ENCODE measurements at regions not wholly inside any gene's neighbourhood (a gene's known extent, or its start where the extent isn't known, plus 50 kb on each side); places are given as distances from the start of the nearest gene placed in this dataset.

DNA sequence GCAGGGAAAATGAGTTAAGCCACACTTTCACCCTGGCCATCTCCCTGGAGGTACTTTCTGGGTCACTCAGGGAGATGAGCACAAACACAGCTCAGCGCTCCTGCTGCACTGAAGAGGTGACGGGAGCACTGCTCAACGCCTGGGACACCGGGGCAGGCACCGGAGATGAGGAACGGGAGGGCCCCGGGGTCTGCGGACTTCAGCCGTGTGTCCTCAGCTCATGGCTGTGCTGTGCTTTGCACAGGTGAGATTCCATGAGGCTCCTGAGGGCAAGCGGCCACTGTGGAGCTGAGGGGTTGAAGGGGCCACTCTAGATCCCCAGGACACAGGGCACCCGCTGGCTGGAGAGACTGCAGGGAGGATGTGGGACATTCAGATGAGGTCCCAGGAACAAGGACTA is 234.2 kb upstream of the EXOC2 start:
- Histone ChIP-seq H3K27ac (ENCODE audit: low read depth, low read length) (no peak overlapping the region), H3K36me3 (ENCODE audit: control insufficient read depth in 5 of 5, insufficient read depth in 5 of 5, low read length in 5 of 5) (no peaks in the 10 kb centered on the region), H3K4me3 (ENCODE audit: low read depth in 1 of 5, low read length in 5 of 5) (no peak overlapping the region), H3K27me3 (ENCODE audit: control insufficient read depth in 5 of 5, insufficient read depth in 4 of 5, low read length in 5 of 5) (peaks cover 0 to 9% (median 6%) of the 10 kb centered on the region in 5 donors), H3K9ac (ENCODE audit: low read length in 5 of 5) (no peak overlapping the region), H3K9me3 (ENCODE audit: control insufficient read depth in 5 of 5, low read length in 5 of 5) (peaks cover under 1 to 11% (median 8%) of the 10 kb centered on the region in 5 donors), H3K4me1 (ENCODE audit: control insufficient read depth in 5 of 5, insufficient read depth in 5 of 5, low read length in 5 of 5) (no peaks in the 10 kb centered on the region)

- Histone ChIP-seq H3K4me1 (ENCODE audit: control insufficient read depth in 5 of 5, insufficient read depth in 5 of 5, low read length in 5 of 5) (no peaks in the 10 kb centered on the region), H3K27ac (ENCODE audit: low read depth, low read length) (no peak overlapping the region), H3K36me3 (ENCODE audit: control insufficient read depth in 5 of 5, insufficient read depth in 5 of 5, low read length in 5 of 5) (no peaks in the 10 kb centered on the region), H3K9ac (ENCODE audit: low read length in 5 of 5) (no peak overlapping the region), H3K4me3 (ENCODE audit: low read depth in 1 of 5, low read length in 5 of 5) (no peak overlapping the region), H3K9me3 (ENCODE audit: control insufficient read depth in 5 of 5, low read length in 5 of 5) (peaks cover 12 to 22% (median 22%) of the 10 kb centered on the region in 5 donors), H3K27me3 (ENCODE audit: control insufficient read depth in 5 of 5, insufficient read depth in 4 of 5, low read length in 5 of 5) (peaks cover 0 to 11% (median 6%) of the 10 kb centered on the region in 5 donors)
Measured at GRCh38 chr6:925656-926213, 232.8 kb upstream of the EXOC2 start.

- Histone ChIP-seq H3K36me3 (ENCODE audit: control insufficient read depth in 5 of 5, insufficient read depth in 5 of 5, low read length in 5 of 5) (no peaks in the 10 kb centered on the region), H3K4me1 (ENCODE audit: control insufficient read depth in 5 of 5, insufficient read depth in 5 of 5, low read length in 5 of 5) (no peaks in the 10 kb centered on the region), H3K9ac (ENCODE audit: low read length in 5 of 5) (no peak overlapping the region), H3K9me3 (ENCODE audit: control insufficient read depth in 5 of 5, low read length in 5 of 5) (peaks cover 14 to 31% (median 28%) of the 10 kb centered on the region in 5 donors), H3K27me3 (ENCODE audit: control insufficient read depth in 5 of 5, insufficient read depth in 4 of 5, low read length in 5 of 5) (peaks cover 0 to 11% (median 6%) of the 10 kb centered on the region in 5 donors), H3K4me3 (ENCODE audit: low read depth in 1 of 5, low read length in 5 of 5) (no peak overlapping the region), H3K27ac (ENCODE audit: low read depth, low read length) (no peak overlapping the region)
Measured at GRCh38 chr6:924661-925060, 231.7 kb upstream of the EXOC2 start.

GRCh38 chr6:921400-921799 is 228.5 kb upstream of the EXOC2 start:
- H3K27ac ChIP-seq (ENCODE audit: low read depth, low read length): no peak overlapping the region
- no peaks in the 10 kb centered on the region for H3K36me3 ChIP-seq (ENCODE audit: control insufficient read depth in 5 of 5, insufficient read depth in 5 of 5, low read length in 5 of 5)
- no peaks in the 10 kb centered on the region for H3K4me1 ChIP-seq (ENCODE audit: control insufficient read depth in 5 of 5, insufficient read depth in 5 of 5, low read length in 5 of 5)
- peaks cover 14 to 38% (median 24%) of the 10 kb centered on the region in 5 donors for H3K9me3 ChIP-seq (ENCODE audit: control insufficient read depth in 5 of 5, low read length in 5 of 5)
- no peak overlapping the region for H3K9ac ChIP-seq (ENCODE audit: low read length in 5 of 5)
- H3K4me3 ChIP-seq (ENCODE audit: low read depth in 1 of 5, low read length in 5 of 5): peak overlapping the region in 1 of 5 donors; percentile 22
- H3K27me3 ChIP-seq (ENCODE audit: control insufficient read depth in 5 of 5, insufficient read depth in 4 of 5, low read length in 5 of 5): peaks cover 0 to 9% (median 2%) of the 10 kb centered on the region in 5 donors

- no peak overlapping the region for H3K27ac ChIP-seq (ENCODE audit: low read depth, low read length)
- H3K4me3 ChIP-seq (ENCODE audit: low read depth in 1 of 5, low read length in 5 of 5): peak overlapping the region in 3 of 5 donors; percentile 2 to 39 (median 30)
- H3K36me3 ChIP-seq (ENCODE audit: control insufficient read depth in 5 of 5, insufficient read depth in 5 of 5, low read length in 5 of 5): no peaks in the 10 kb centered on the region
- peaks cover 14 to 38% (median 24%) of the 10 kb centered on the region in 5 donors for H3K9me3 ChIP-seq (ENCODE audit: control insufficient read depth in 5 of 5, low read length in 5 of 5)
- H3K27me3 ChIP-seq (ENCODE audit: control insufficient read depth in 5 of 5, insufficient read depth in 4 of 5, low read length in 5 of 5): peaks cover 0 to 5% (median 2%) of the 10 kb centered on the region in 5 donors
- no peak overlapping the region for H3K9ac ChIP-seq (ENCODE audit: low read length in 5 of 5)
- H3K4me1 ChIP-seq (ENCODE audit: control insufficient read depth in 5 of 5, insufficient read depth in 5 of 5, low read length in 5 of 5): no peaks in the 10 kb centered on the region
Measured at GRCh38 chr6:920512-920911, 227.6 kb upstream of the EXOC2 start.

DNA sequence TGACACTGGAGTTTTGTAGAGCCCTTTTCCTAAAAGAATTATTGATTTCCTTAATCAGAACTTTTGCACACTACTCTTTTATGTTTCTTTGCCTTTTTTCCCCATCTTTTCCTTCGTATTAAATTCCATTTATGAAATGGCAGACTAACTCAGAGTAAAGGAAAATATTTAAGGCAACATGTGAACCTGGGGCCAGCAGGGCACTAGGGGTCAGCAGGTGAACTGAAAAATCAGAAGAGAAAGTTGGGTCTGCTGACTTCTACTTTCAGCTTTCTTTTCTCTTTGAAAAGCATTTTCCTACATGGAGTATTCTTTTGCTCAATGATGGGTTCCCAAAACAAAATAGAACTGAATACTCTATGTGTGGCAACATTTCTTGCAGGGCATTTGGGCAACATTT is 226.6 kb upstream of the EXOC2 start:
- no peaks in the 10 kb centered on the region for H3K4me1 ChIP-seq (ENCODE audit: control insufficient read depth in 5 of 5, insufficient read depth in 5 of 5, low read length in 5 of 5)
- H3K36me3 ChIP-seq (ENCODE audit: control insufficient read depth in 5 of 5, insufficient read depth in 5 of 5, low read length in 5 of 5): no peaks in the 10 kb centered on the region
- H3K9me3 ChIP-seq (ENCODE audit: control insufficient read depth in 5 of 5, low read length in 5 of 5): peaks cover 14 to 38% (median 24%) of the 10 kb centered on the region in 5 donors
- H3K9ac ChIP-seq (ENCODE audit: low read length in 5 of 5): no peak overlapping the region
- no peak overlapping the region for H3K4me3 ChIP-seq (ENCODE audit: low read depth in 1 of 5, low read length in 5 of 5)
- H3K27me3 ChIP-seq (ENCODE audit: control insufficient read depth in 5 of 5, insufficient read depth in 4 of 5, low read length in 5 of 5): peaks cover 0 to 5% (median 2%) of the 10 kb centered on the region in 5 donors
- no peak overlapping the region for H3K27ac ChIP-seq (ENCODE audit: low read depth, low read length)

GRCh38 chr6:917939-918338 is 225.0 kb upstream of the EXOC2 start:
- Histone ChIP-seq H3K4me3 (ENCODE audit: low read depth in 1 of 5, low read length in 5 of 5) (no peak overlapping the region), H3K4me1 (ENCODE audit: control insufficient read depth in 5 of 5, insufficient read depth in 5 of 5, low read length in 5 of 5) (no peaks in the 10 kb centered on the region), H3K27me3 (ENCODE audit: control insufficient read depth in 5 of 5, insufficient read depth in 4 of 5, low read length in 5 of 5) (peaks cover 0 to 7% (median 3%) of the 10 kb centered on the region in 5 donors), H3K9ac (ENCODE audit: low read length in 5 of 5) (no peak overlapping the region), H3K36me3 (ENCODE audit: control insufficient read depth in 5 of 5, insufficient read depth in 5 of 5, low read length in 5 of 5) (no peaks in the 10 kb centered on the region), H3K9me3 (ENCODE audit: control insufficient read depth in 5 of 5, low read length in 5 of 5) (peaks cover 14 to 33% (median 24%) of the 10 kb centered on the region in 5 donors), H3K27ac (ENCODE audit: low read depth, low read length) (no peak overlapping the region)

GRCh38 chr6:917296-917695 is 224.4 kb upstream of the EXOC2 start:
- Histone ChIP-seq H3K9me3 (ENCODE audit: control insufficient read depth in 5 of 5, low read length in 5 of 5) (peaks cover 14 to 31% (median 20%) of the 10 kb centered on the region in 5 donors), H3K27me3 (ENCODE audit: control insufficient read depth in 5 of 5, insufficient read depth in 4 of 5, low read length in 5 of 5) (peaks cover 3 to 7% (median 3%) of the 10 kb centered on the region in 5 donors), H3K36me3 (ENCODE audit: control insufficient read depth in 5 of 5, insufficient read depth in 5 of 5, low read length in 5 of 5) (no peaks in the 10 kb centered on the region), H3K9ac (ENCODE audit: low read length in 5 of 5) (no peak overlapping the region), H3K27ac (ENCODE audit: low read depth, low read length) (no peak overlapping the region), H3K4me1 (ENCODE audit: control insufficient read depth in 5 of 5, insufficient read depth in 5 of 5, low read length in 5 of 5) (no peaks in the 10 kb centered on the region), H3K4me3 (ENCODE audit: low read depth in 1 of 5, low read length in 5 of 5) (no peak overlapping the region)

GRCh38 chr6:916131-916530 is 223.2 kb upstream of the EXOC2 start:
- Histone ChIP-seq H3K9ac (ENCODE audit: low read length in 5 of 5) (no peak overlapping the region), H3K36me3 (ENCODE audit: control insufficient read depth in 5 of 5, insufficient read depth in 5 of 5, low read length in 5 of 5) (no peaks in the 10 kb centered on the region), H3K27ac (ENCODE audit: low read depth, low read length) (no peak overlapping the region), H3K9me3 (ENCODE audit: control insufficient read depth in 5 of 5, low read length in 5 of 5) (peaks cover 3 to 19% (median 9%) of the 10 kb centered on the region in 5 donors), H3K4me3 (ENCODE audit: low read depth in 1 of 5, low read length in 5 of 5) (no peak overlapping the region), H3K27me3 (ENCODE audit: control insufficient read depth in 5 of 5, insufficient read depth in 4 of 5, low read length in 5 of 5) (peaks cover 3 to 7% (median 5%) of the 10 kb centered on the region in 5 donors), H3K4me1 (ENCODE audit: control insufficient read depth in 5 of 5, insufficient read depth in 5 of 5, low read length in 5 of 5) (no peaks in the 10 kb centered on the region)

- no peak overlapping the region for H3K9ac ChIP-seq (ENCODE audit: low read length in 5 of 5)
- H3K36me3 ChIP-seq (ENCODE audit: control insufficient read depth in 5 of 5, insufficient read depth in 5 of 5, low read length in 5 of 5): no peaks in the 10 kb centered on the region
- H3K27me3 ChIP-seq (ENCODE audit: control insufficient read depth in 5 of 5, insufficient read depth in 4 of 5, low read length in 5 of 5): peaks cover 3 to 8% (median 5%) of the 10 kb centered on the region in 5 donors
- peaks cover 0 to 3% (median 0%) of the 10 kb centered on the region in 5 donors for H3K9me3 ChIP-seq (ENCODE audit: control insufficient read depth in 5 of 5, low read length in 5 of 5)
- H3K4me3 ChIP-seq (ENCODE audit: low read depth in 1 of 5, low read length in 5 of 5): no peak overlapping the region
- H3K4me1 ChIP-seq (ENCODE audit: control insufficient read depth in 5 of 5, insufficient read depth in 5 of 5, low read length in 5 of 5): no peaks in the 10 kb centered on the region
- no peak overlapping the region for H3K27ac ChIP-seq (ENCODE audit: low read depth, low read length)
Measured at GRCh38 chr6:912871-913835, 220.2 kb upstream of the EXOC2 start.
